Sigmoid colon (tissue), 4 donors: ENCODE measurements at regions not wholly inside any gene's neighbourhood (a gene's known extent, or its start where the extent isn't known, plus 50 kb on each side); places are given as distances from the start of the nearest gene placed in this dataset.

ENCODE experiments used
- EP300 ChIP-seq, 4 donors: sonication (generic); formaldehyde crosslinking; IDR thresholded peaks; one replicate each; pipeline ENCODE4 v1.6.1; 2017; ENCODE audit warnings: antibody characterized with exemption in 4 of 4
- POLR2A ChIP-seq, 2 donors: fragments of 450-650 bp; IDR thresholded peaks; one replicate each; pipeline ENCODE4 v1.6.1; 2016; ENCODE audit warnings: antibody characterized with exemption in 2 of 2, mild to moderate bottlenecking in 2 of 2, moderate library complexity in 2 of 2
- TF ChIP-seq, protein P1 (sequence below), 4 experiments: fragments of 450-650 bp in 3 of 4; fragments of 200-600 bp in 1 of 4; IDR thresholded peaks; one replicate each; pipeline ENCODE4 v1.5.1; 2016 to 2019; ENCODE audit warnings: antibody characterized with exemption in 4 of 4, mild to moderate bottlenecking in 3 of 4, moderate library complexity in 2 of 4

DNA sequence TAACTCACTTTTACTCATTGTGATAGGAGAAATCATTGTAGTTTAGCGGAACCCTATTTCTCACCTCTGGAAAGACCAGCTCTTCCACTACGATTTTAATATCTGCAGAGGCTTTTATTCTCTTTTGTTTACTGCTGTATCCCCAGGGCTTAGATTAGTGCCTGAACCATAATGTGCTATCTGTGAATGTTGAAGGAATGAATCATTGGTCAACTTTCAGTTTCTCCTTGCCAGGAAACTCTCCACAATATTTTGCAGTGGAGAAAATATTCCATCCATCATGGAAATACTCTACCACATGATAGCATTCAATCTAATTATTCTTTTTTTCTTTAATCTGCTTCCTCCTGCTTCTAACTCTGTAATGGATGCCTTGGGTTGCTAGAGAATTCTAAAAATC, 263.5 kb upstream of the PTPRD start:
- TF ChIP-seq POLR2A (IDR thresholded peaks at IDR 0.05) (no peak), EP300 (IDR thresholded peaks at IDR 0.05) (no peak)
- TF ChIP-seq, protein P1, sequence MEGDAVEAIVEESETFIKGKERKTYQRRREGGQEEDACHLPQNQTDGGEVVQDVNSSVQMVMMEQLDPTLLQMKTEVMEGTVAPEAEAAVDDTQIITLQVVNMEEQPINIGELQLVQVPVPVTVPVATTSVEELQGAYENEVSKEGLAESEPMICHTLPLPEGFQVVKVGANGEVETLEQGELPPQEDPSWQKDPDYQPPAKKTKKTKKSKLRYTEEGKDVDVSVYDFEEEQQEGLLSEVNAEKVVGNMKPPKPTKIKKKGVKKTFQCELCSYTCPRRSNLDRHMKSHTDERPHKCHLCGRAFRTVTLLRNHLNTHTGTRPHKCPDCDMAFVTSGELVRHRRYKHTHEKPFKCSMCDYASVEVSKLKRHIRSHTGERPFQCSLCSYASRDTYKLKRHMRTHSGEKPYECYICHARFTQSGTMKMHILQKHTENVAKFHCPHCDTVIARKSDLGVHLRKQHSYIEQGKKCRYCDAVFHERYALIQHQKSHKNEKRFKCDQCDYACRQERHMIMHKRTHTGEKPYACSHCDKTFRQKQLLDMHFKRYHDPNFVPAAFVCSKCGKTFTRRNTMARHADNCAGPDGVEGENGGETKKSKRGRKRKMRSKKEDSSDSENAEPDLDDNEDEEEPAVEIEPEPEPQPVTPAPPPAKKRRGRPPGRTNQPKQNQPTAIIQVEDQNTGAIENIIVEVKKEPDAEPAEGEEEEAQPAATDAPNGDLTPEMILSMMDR (IDR thresholded peaks at IDR 0.05): no peak
